ENCODE measurements at regions not wholly inside any gene's neighbourhood (a gene's known extent, or its start where the extent isn't known, plus 50 kb on each side); places are given as distances from the start of the nearest gene placed in this dataset.

GRCh38 chr1:98374098-98374497, 287.4 kb upstream of the SNX7 start:
- no peak for DNase-seq

GRCh38 chr1:98373056-98373455, 288.5 kb upstream of the SNX7 start:
- no peak for DNase-seq

- no peak for DNase-seq
These were observed 289.8 kb upstream of the SNX7 start for GRCh38 chr1:98371764-98372163.

- no peak for DNase-seq
These were observed 292.1 kb upstream of the SNX7 start for GRCh38 chr1:98369463-98369862.

GRCh38 chr1:98368995-98369394, 292.5 kb upstream of the SNX7 start:
- DNase-seq: no peak

- DNase-seq: no peak
These were observed 294.1 kb upstream of the SNX7 start for GRCh38 chr1:98367426-98367825.

GRCh38 chr1:98366343-98366742, 295.2 kb upstream of the SNX7 start:
- DNase-seq: no peak

GRCh38 chr1:98364544-98364943, 297.0 kb upstream of the SNX7 start:
- DNase-seq: no peak

- DNase-seq: no peak
These were observed 300.7 kb upstream of the SNX7 start for GRCh38 chr1:98360864-98361263.

- no peak for DNase-seq
These were observed 305.7 kb upstream of the SNX7 start for GRCh38 chr1:98355656-98356383.

- DNase-seq: no peak
These were observed 309.1 kb upstream of the SNX7 start for GRCh38 chr1:98352378-98352777.

- DNase-seq: no peak
These were observed 310.0 kb upstream of the SNX7 start for GRCh38 chr1:98351561-98351960.

GRCh38 chr1:98345417-98345816, 316.1 kb upstream of the SNX7 start:
- DNase-seq: no peak

- no peak for DNase-seq
These were observed 316.8 kb upstream of the SNX7 start for GRCh38 chr1:98344731-98345130.

GRCh38 chr1:98342566-98342965, 319.0 kb upstream of the SNX7 start:
- no peak for DNase-seq

GRCh38 chr1:98340511-98340910, 321.0 kb upstream of the SNX7 start:
- no peak for DNase-seq

GRCh38 chr1:98336472-98337083, 324.9 kb upstream of the SNX7 start:
- no peak for DNase-seq

GRCh38 chr1:98333936-98334335, 327.6 kb upstream of the SNX7 start:
- no peak for DNase-seq

- no peak for DNase-seq
These were observed 328.1 kb upstream of the SNX7 start for GRCh38 chr1:98333406-98333805.

- no peak for DNase-seq
These were observed 329.7 kb upstream of the SNX7 start for GRCh38 chr1:98331718-98332311.

GRCh38 chr1:98331243-98331642, 330.3 kb upstream of the SNX7 start:
- no peak for DNase-seq

- DNase-seq: no peak
These were observed 331.3 kb upstream of the SNX7 start for GRCh38 chr1:98330224-98330623.

- DNase-seq: no peak
These were observed 332.7 kb upstream of the SNX7 start for GRCh38 chr1:98328855-98329254.

GRCh38 chr1:98327220-98327861, 334.2 kb upstream of the SNX7 start:
- DNase-seq: no peak

Measured in RPMI8226 (cell line).